Small intestine (tissue), 7 donors: ENCODE measurements at regions not wholly inside any gene's neighbourhood (a gene's known extent, or its start where the extent isn't known, plus 50 kb on each side); places are given as distances from the start of the nearest gene placed in this dataset.
A peak's percentile ranks its signal among the peaks of the same experiment; 100 is the strongest.

Experiments used
- DNase-seq, 2 donors: peaks; one replicate each; pipeline versions ENCODE4 v3.0.0 to v3.0.0-alpha.2; 2013
- FAIRE-seq: peaks from 2 replicates; lab custom pipeline; 2012; peaks lifted over from hg19 to GRCh38; lab: Jason Lieb, UNC
- H3K27ac ChIP-seq, 3 donors: one replicate each; pipeline ENCODE4 v1.5.1; 2013; ENCODE audit warnings: low read length in 2 of 3, mild to moderate bottlenecking in 2 of 3, control low read depth in 1 of 3, inconsistent platforms in 1 of 3, low read depth in 1 of 3, moderate library complexity in 1 of 3
- H3K27me3 ChIP-seq, 3 donors: one replicate each; pipeline ENCODE4 v1.6.1; 2013; ENCODE audit warnings: low read length in 3 of 3, inconsistent platforms in 1 of 3; ENCODE audit not compliant: control insufficient read depth in 3 of 3, insufficient read depth in 3 of 3
- H3K36me3 ChIP-seq, 3 donors: one replicate each; pipeline ENCODE4 v1.6.1; 2013; ENCODE audit warnings: low read length in 3 of 3, inconsistent platforms in 1 of 3, low read depth in 1 of 3, mild to moderate bottlenecking in 1 of 3, moderate library complexity in 1 of 3; ENCODE audit not compliant: control insufficient read depth in 3 of 3, insufficient read depth in 2 of 3
- H3K4me1 ChIP-seq, 3 donors: one replicate each; pipeline ENCODE4 v1.6.1; 2013; ENCODE audit warnings: low read length in 2 of 3, inconsistent platforms in 1 of 3, low read depth in 1 of 3, mild to moderate bottlenecking in 1 of 3, moderate library complexity in 1 of 3; ENCODE audit not compliant: control insufficient read depth in 3 of 3, insufficient read depth in 2 of 3
- H3K4me3 ChIP-seq, 3 donors: one replicate each; pipeline ENCODE4 v1.5.1; 2013; ENCODE audit warnings: low read length in 3 of 3, control low read depth in 1 of 3, inconsistent platforms in 1 of 3, low read depth in 1 of 3, mild to moderate bottlenecking in 1 of 3, moderate library complexity in 1 of 3
- H3K9me3 ChIP-seq, 2 donors: one replicate each; pipeline ENCODE4 v1.6.1; 2013; ENCODE audit warnings: low read depth in 1 of 2, low read length in 1 of 2; ENCODE audit not compliant: control insufficient read depth in 2 of 2, insufficient read depth in 1 of 2
- WGBS, 3 donors: extraction: QIAGEN DNeasy Blood & Tissue Kit; methylation state at CpG; one replicate each; pipeline ENCODE4 v1.1.7; 2013; 5-methylcytosine and 5-hydroxymethylcytosine counted together
- donor health status: healthy with polysubstance abuse.
- donor health status: control.
- donor health status: control.
- donor health status: Bipolar disorder and iron deficiency.
- donor health status: healthy.

GRCh38 chr17:73760439-73760758 is 116.2 kb upstream of the SDK2 start:
- Histone ChIP-seq H3K27me3 (peaks cover 0 to 15% (median 2%) of the 10 kb centered on the region in 3 donors), H3K4me1 (no peaks in the 10 kb centered on the region), H3K9me3 (no peaks in the 10 kb centered on the region), H3K27ac (no peak overlapping the region), H3K36me3 (no peaks in the 10 kb centered on the region), H3K4me3 (no peak overlapping the region)
- DNase-seq: no peak
- FAIRE-seq: no peak
- 60 to 68% (median 65%) methylated on average over 5 of the region's 5 CpGs for WGBS, 3 donors

- Histone ChIP-seq H3K9me3 (no peaks in the 10 kb centered on the region), H3K4me3 (no peak overlapping the region), H3K27ac (no peak overlapping the region), H3K4me1 (no peaks in the 10 kb centered on the region), H3K27me3 (peaks cover 0 to 5% (median 0%) of the 10 kb centered on the region in 3 donors), H3K36me3 (no peaks in the 10 kb centered on the region)
- DNase-seq (no peak), FAIRE-seq (no peak)
- WGBS, 3 donors: 69 to 80% (median 73%) methylated on average over 17 of the region's 17 CpGs
These were observed 121.7 kb upstream of the SDK2 start for GRCh38 chr17:73765824-73766563.

- Histone ChIP-seq H3K27me3 (peaks cover 0 to 3% (median 0%) of the 10 kb centered on the region in 3 donors), H3K36me3 (no peaks in the 10 kb centered on the region), H3K4me1 (no peaks in the 10 kb centered on the region), H3K27ac (no peak overlapping the region), H3K4me3 (no peak overlapping the region), H3K9me3 (no peaks in the 10 kb centered on the region)
- no peak for FAIRE-seq
- WGBS, 3 donors: 66 to 84% (median 73%) methylated on average over 7 of the region's 7 CpGs
- DNase-seq: no peak
These were observed 123.5 kb upstream of the SDK2 start for GRCh38 chr17:73767696-73768095.

GRCh38 chr17:73768691-73769090 is 124.4 kb upstream of the SDK2 start:
- Histone ChIP-seq H3K27me3 (peaks cover 0 to 3% (median 0%) of the 10 kb centered on the region in 3 donors), H3K9me3 (no peaks in the 10 kb centered on the region), H3K27ac (no peak overlapping the region), H3K4me3 (no peak overlapping the region), H3K4me1 (no peaks in the 10 kb centered on the region), H3K36me3 (no peaks in the 10 kb centered on the region)
- DNase-seq (no peak), FAIRE-seq (no peak)
- 68 to 91% (median 76%) methylated on average over 2 of the region's 2 CpGs for WGBS, 3 donors

GRCh38 chr17:73769479-73769878 is 125.2 kb upstream of the SDK2 start:
- Histone ChIP-seq H3K27ac (no peak overlapping the region), H3K4me1 (no peaks in the 10 kb centered on the region), H3K27me3 (peaks cover 0 to 3% (median 0%) of the 10 kb centered on the region in 3 donors), H3K4me3 (no peak overlapping the region), H3K9me3 (no peaks in the 10 kb centered on the region), H3K36me3 (no peaks in the 10 kb centered on the region)
- FAIRE-seq: no peak
- 65 to 86% (median 66%) methylated on average over 3 of the region's 3 CpGs for WGBS, 3 donors
- no peak for DNase-seq

- Histone ChIP-seq H3K27ac (no peak overlapping the region), H3K27me3 (peaks cover 0 to 4% (median 0%) of the 10 kb centered on the region in 3 donors), H3K4me1 (no peaks in the 10 kb centered on the region), H3K36me3 (no peaks in the 10 kb centered on the region), H3K9me3 (no peaks in the 10 kb centered on the region), H3K4me3 (no peak overlapping the region)
- DNase-seq: peak; percentile 28 to 58
- no peak for FAIRE-seq
- 40 to 49% (median 44%) methylated on average over 12 of the region's 12 CpGs for WGBS, 3 donors
These were observed 126.0 kb upstream of the SDK2 start for GRCh38 chr17:73770115-73770848.

GRCh38 chr17:73770849-73771229 is 126.6 kb upstream of the SDK2 start:
- FAIRE-seq: no peak
- Histone ChIP-seq H3K27ac (no peak overlapping the region), H3K27me3 (peaks cover 0 to 4% (median under 1%) of the 10 kb centered on the region in 3 donors), H3K4me3 (no peak overlapping the region), H3K9me3 (no peaks in the 10 kb centered on the region), H3K4me1 (no peaks in the 10 kb centered on the region), H3K36me3 (no peaks in the 10 kb centered on the region)
- WGBS, 3 donors: 42 to 63% (median 54%) methylated on average over 5 to 6 of the region's 6 CpGs
- DNase-seq: no peak

GRCh38 chr17:73772107-73772705 is 128.0 kb upstream of the SDK2 start:
- Histone ChIP-seq H3K27ac (no peak overlapping the region), H3K4me1 (no peaks in the 10 kb centered on the region), H3K9me3 (no peaks in the 10 kb centered on the region), H3K4me3 (no peak overlapping the region), H3K36me3 (no peaks in the 10 kb centered on the region), H3K27me3 (peaks cover 0 to 5% (median 4%) of the 10 kb centered on the region in 3 donors)
- FAIRE-seq (no peak), DNase-seq (no peak)
- WGBS, 3 donors: 55 to 72% (median 62%) methylated on average over 5 of the region's 5 CpGs
